ENCODE measurements at regions not wholly inside any gene's neighbourhood (a gene's known extent, or its start where the extent isn't known, plus 50 kb on each side); places are given as distances from the start of the nearest gene placed in this dataset.

GRCh38 chr18:26768385-26768784 lies 97.1 kb downstream of the AQP4 start:
- H3K36me3 Mint-ChIP-seq = no peaks in the 10 kb centered on the region
- no peaks in the 10 kb centered on the region for H4K20me1 ChIP-seq (ENCODE audit: insufficient read depth, low read length)
- intact Hi-C loops (cut with micrococcal nuclease) = loop anchor here in 1 of 2 donors (10.0 kb wide), 1 partner anchor 124 kb away; no protein-coding TSS in a partner anchor
- H2AFZ ChIP-seq (ENCODE audit: insufficient read depth, low read depth, low read length, poor library complexity, severe bottlenecking) = no peak overlapping the region
- H3K4me2 ChIP-seq (replicated peaks; ENCODE audit: extremely low read depth, low read length, poor library complexity, severe bottlenecking) = no peak overlapping the region
- H3K4me3 ChIP-seq (replicated peaks in 1 of 3; ENCODE audit: low read depth in 2 of 3, low read length in 3 of 3) = no peak overlapping the region
- no peak overlapping the region for H3K9ac ChIP-seq (ENCODE audit: insufficient read depth, low read length, poor library complexity, severe bottlenecking)
- no peaks in the 10 kb centered on the region for H3K79me2 ChIP-seq (ENCODE audit: insufficient read depth, low read length)
- DNase-seq = no peak
- no peaks in the 10 kb centered on the region for H3K36me3 ChIP-seq (replicated peaks in 1 of 2; ENCODE audit: control insufficient read depth in 1 of 2, insufficient read depth in 2 of 2, low read length in 2 of 2)
- peaks cover 2 to 12% (median 10%) of the 10 kb centered on the region in 7 donors for H3K9me3 Mint-ChIP-seq
- WGBS (ENCODE audit: insufficient coverage) = 92% methylated on average over 2 of the region's 7 CpGs
- no peak overlapping the region for H3K27ac ChIP-seq (ENCODE audit: low read depth in 1 of 2, low read length in 2 of 2)
- peaks cover 4 to 8% of the 10 kb centered on the region in 2 donors for H3K9me3 ChIP-seq (replicated peaks in 1 of 2; ENCODE audit: control insufficient read depth in 1 of 2, insufficient read depth in 1 of 2, low read length in 2 of 2)
- no peak overlapping the region for H3K4me3 Mint-ChIP-seq
- TF ChIP-seq, protein P1, sequence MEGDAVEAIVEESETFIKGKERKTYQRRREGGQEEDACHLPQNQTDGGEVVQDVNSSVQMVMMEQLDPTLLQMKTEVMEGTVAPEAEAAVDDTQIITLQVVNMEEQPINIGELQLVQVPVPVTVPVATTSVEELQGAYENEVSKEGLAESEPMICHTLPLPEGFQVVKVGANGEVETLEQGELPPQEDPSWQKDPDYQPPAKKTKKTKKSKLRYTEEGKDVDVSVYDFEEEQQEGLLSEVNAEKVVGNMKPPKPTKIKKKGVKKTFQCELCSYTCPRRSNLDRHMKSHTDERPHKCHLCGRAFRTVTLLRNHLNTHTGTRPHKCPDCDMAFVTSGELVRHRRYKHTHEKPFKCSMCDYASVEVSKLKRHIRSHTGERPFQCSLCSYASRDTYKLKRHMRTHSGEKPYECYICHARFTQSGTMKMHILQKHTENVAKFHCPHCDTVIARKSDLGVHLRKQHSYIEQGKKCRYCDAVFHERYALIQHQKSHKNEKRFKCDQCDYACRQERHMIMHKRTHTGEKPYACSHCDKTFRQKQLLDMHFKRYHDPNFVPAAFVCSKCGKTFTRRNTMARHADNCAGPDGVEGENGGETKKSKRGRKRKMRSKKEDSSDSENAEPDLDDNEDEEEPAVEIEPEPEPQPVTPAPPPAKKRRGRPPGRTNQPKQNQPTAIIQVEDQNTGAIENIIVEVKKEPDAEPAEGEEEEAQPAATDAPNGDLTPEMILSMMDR (IDR thresholded peaks at IDR 0.05) = no peak
- no peaks in the 10 kb centered on the region for H3K27me3 ChIP-seq (ENCODE audit: control insufficient read depth in 2 of 2, insufficient read depth in 2 of 2, low read length in 2 of 2)
- peaks cover 4% of the 10 kb centered on the region for H3K4me1 Mint-ChIP-seq
- H3K27me3 Mint-ChIP-seq (ENCODE audit: low read depth in 3 of 3) = peaks cover 0 to 3% (median 2%) of the 10 kb centered on the region in 3 donors
- H3K27ac Mint-ChIP-seq = no peak overlapping the region
- H3K4me1 ChIP-seq (ENCODE audit: control insufficient read depth in 1 of 2, insufficient read depth in 2 of 2, low read length in 2 of 2) = peaks cover 5% of the 10 kb centered on the region in 2 donors

DNA sequence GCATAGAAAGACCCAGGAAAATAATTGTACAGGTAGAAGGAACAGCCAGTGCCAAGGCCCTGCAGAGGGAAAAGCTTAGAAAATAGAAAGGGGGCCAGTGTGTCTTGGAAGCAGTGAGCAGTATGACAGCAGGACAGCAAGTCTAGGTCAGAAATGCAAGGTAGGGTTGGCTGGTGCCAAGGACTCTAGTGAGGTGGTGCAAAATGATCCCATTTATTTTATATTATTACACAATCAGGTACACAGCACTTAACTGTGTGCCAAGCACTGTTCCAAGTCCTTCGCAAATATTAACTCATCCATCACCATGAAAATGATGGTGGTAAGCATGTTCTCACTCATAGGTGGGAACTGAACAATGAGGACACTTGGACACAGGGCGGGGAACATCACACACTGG lies 100.0 kb downstream of the AQP4 start:
- Mint-ChIP-seq H3K27ac (no peak overlapping the region), H3K4me1 (peaks cover 9% of the 10 kb centered on the region), H3K4me3 (no peak overlapping the region), H3K36me3 (no peaks in the 10 kb centered on the region), H3K9me3 (peaks cover 2 to 12% (median 8%) of the 10 kb centered on the region in 7 donors), H3K27me3 (ENCODE audit: low read depth in 3 of 3) (peaks cover 2 to 3% (median 2%) of the 10 kb centered on the region in 3 donors)
- WGBS (ENCODE audit: insufficient coverage) = no CpG with 5 or more reads among the region's 2 CpGs
- Histone ChIP-seq H3K9ac (ENCODE audit: insufficient read depth, low read length, poor library complexity, severe bottlenecking) (no peak overlapping the region), H3K9me3 (replicated peaks in 1 of 2; ENCODE audit: control insufficient read depth in 1 of 2, insufficient read depth in 1 of 2, low read length in 2 of 2) (peaks cover 4 to 8% of the 10 kb centered on the region in 2 donors), H2AFZ (ENCODE audit: insufficient read depth, low read depth, low read length, poor library complexity, severe bottlenecking) (no peak overlapping the region), H4K20me1 (ENCODE audit: insufficient read depth, low read length) (no peaks in the 10 kb centered on the region), H3K27me3 (ENCODE audit: control insufficient read depth in 2 of 2, insufficient read depth in 2 of 2, low read length in 2 of 2) (no peaks in the 10 kb centered on the region), H3K36me3 (replicated peaks in 1 of 2; ENCODE audit: control insufficient read depth in 1 of 2, insufficient read depth in 2 of 2, low read length in 2 of 2) (no peaks in the 10 kb centered on the region), H3K79me2 (ENCODE audit: insufficient read depth, low read length) (no peaks in the 10 kb centered on the region), H3K4me2 (replicated peaks; ENCODE audit: extremely low read depth, low read length, poor library complexity, severe bottlenecking) (no peak overlapping the region), H3K27ac (ENCODE audit: low read depth in 1 of 2, low read length in 2 of 2) (no peak overlapping the region), H3K4me1 (ENCODE audit: control insufficient read depth in 1 of 2, insufficient read depth in 2 of 2, low read length in 2 of 2) (peaks cover 9% of the 10 kb centered on the region in 2 donors), H3K4me3 (replicated peaks in 1 of 3; ENCODE audit: low read depth in 2 of 3, low read length in 3 of 3) (no peak overlapping the region)
- DNase-seq = no peak
- TF ChIP-seq, protein P1 (IDR thresholded peaks at IDR 0.05) = no peak
- intact Hi-C loops (cut with micrococcal nuclease) = loop anchor here in 1 of 2 donors (10.0 kb wide), 1 partner anchor 121 kb away; no protein-coding TSS in a partner anchor

All from CD14-positive monocyte (primary cell).